Nephron (organoid): ENCODE measurements at regions not wholly inside any gene's neighbourhood (a gene's known extent, or its start where the extent isn't known, plus 50 kb on each side); places are given as distances from the start of the nearest gene placed in this dataset.

ENCODE experiments used
- H3K27ac Mint-ChIP-seq, 3 experiments: 2 replicates each; pipeline ENCODE4 v1.8.0; 2020; ENCODE audit warnings: mixed read lengths in 3 of 3, mild to moderate bottlenecking in 2 of 3, moderate library complexity in 1 of 3
- H3K27me3 Mint-ChIP-seq: 2 replicates; pipeline ENCODE4 v1.8.0; 2021; ENCODE audit warnings: low read depth, mild to moderate bottlenecking, moderate library complexity, mixed read lengths
- H3K36me3 Mint-ChIP-seq: 2 replicates; pipeline ENCODE4 v1.8.0; 2020; ENCODE audit warnings: low read depth, mixed read lengths
- H3K4me1 Mint-ChIP-seq: 2 replicates; pipeline ENCODE4 v1.8.0; 2020; ENCODE audit warnings: mixed read lengths
- H3K4me3 Mint-ChIP-seq, 3 experiments: 2 replicates each; pipeline ENCODE4 v1.8.0; 2020; ENCODE audit warnings: mild to moderate bottlenecking in 3 of 3, mixed read lengths in 3 of 3, moderate library complexity in 2 of 3
- H3K9me3 Mint-ChIP-seq: 2 replicates; pipeline ENCODE4 v1.8.0; 2020; ENCODE audit warnings: mixed read lengths
- CTCF ChIP-seq, 3 experiments: fragments of 200-600 bp; sonication (generic); IDR thresholded peaks; one replicate each; pipeline ENCODE4 v1.5.0; 2021; ENCODE audit warnings: antibody characterized with exemption in 3 of 3; ENCODE audit not compliant: unreplicated experiment in 3 of 3

GRCh38 chr9:20042128-20042711 lies 253.4 kb upstream of the SLC24A2 start:
- no peaks in the 10 kb centered on the region for H3K9me3 Mint-ChIP-seq
- H3K27me3 Mint-ChIP-seq, result no peaks in the 10 kb centered on the region
- peaks cover 12% of the 10 kb centered on the region for H3K4me1 Mint-ChIP-seq
- no peaks in the 10 kb centered on the region for H3K36me3 Mint-ChIP-seq
- H3K4me3 Mint-ChIP-seq, result no peak overlapping the region
- no peak overlapping the region for H3K27ac Mint-ChIP-seq
- TF ChIP-seq CTCF (IDR thresholded peaks at IDR 0.05; ENCODE audit: unreplicated experiment in 3 of 3), result no peak

GRCh38 chr9:20041697-20042081 lies 252.9 kb upstream of the SLC24A2 start:
- TF ChIP-seq CTCF (IDR thresholded peaks at IDR 0.05; ENCODE audit: unreplicated experiment in 3 of 3), result no peak
- Mint-ChIP-seq H3K4me3 (no peak overlapping the region), H3K27ac (peak overlapping the region in 1 of 3 experiments; percentile 61), H3K27me3 (no peaks in the 10 kb centered on the region), H3K9me3 (no peaks in the 10 kb centered on the region), H3K36me3 (no peaks in the 10 kb centered on the region), H3K4me1 (peaks cover 12% of the 10 kb centered on the region)

- peak overlapping the region in 1 of 3 experiments; percentile 61 for H3K27ac Mint-ChIP-seq
- H3K4me1 Mint-ChIP-seq, result peaks cover 12% of the 10 kb centered on the region
- H3K36me3 Mint-ChIP-seq, result no peaks in the 10 kb centered on the region
- TF ChIP-seq CTCF (IDR thresholded peaks at IDR 0.05; ENCODE audit: unreplicated experiment in 3 of 3), result no peak
- H3K27me3 Mint-ChIP-seq, result no peaks in the 10 kb centered on the region
- H3K9me3 Mint-ChIP-seq, result no peaks in the 10 kb centered on the region
- H3K4me3 Mint-ChIP-seq, result no peak overlapping the region
These were observed 252.3 kb upstream of the SLC24A2 start for GRCh38 chr9:20040991-20041696.

GRCh38 chr9:20037699-20038098 lies 248.9 kb upstream of the SLC24A2 start:
- Mint-ChIP-seq H3K27ac (no peak overlapping the region), H3K4me1 (peaks cover 18% of the 10 kb centered on the region), H3K9me3 (no peaks in the 10 kb centered on the region), H3K36me3 (no peaks in the 10 kb centered on the region), H3K27me3 (no peaks in the 10 kb centered on the region), H3K4me3 (no peak overlapping the region)
- TF ChIP-seq CTCF (IDR thresholded peaks at IDR 0.05; ENCODE audit: unreplicated experiment in 3 of 3), result no peak

GRCh38 chr9:20033511-20033910 lies 244.7 kb upstream of the SLC24A2 start:
- H3K4me3 Mint-ChIP-seq, result no peak overlapping the region

More at GRCh38 chr9:20033511-20033910, 244.7 kb upstream of the SLC24A2 start:
- H3K9me3 Mint-ChIP-seq, result no peaks in the 10 kb centered on the region
- no peaks in the 10 kb centered on the region for H3K36me3 Mint-ChIP-seq
- no peak for TF ChIP-seq CTCF (IDR thresholded peaks at IDR 0.05; ENCODE audit: unreplicated experiment in 3 of 3)
- H3K27me3 Mint-ChIP-seq, result peaks cover 6% of the 10 kb centered on the region
- H3K27ac Mint-ChIP-seq, result no peak overlapping the region
- H3K4me1 Mint-ChIP-seq, result peaks cover 13% of the 10 kb centered on the region
